GM19395 (cell line): ENCODE measurements at regions not wholly inside any gene's neighbourhood (a gene's known extent, or its start where the extent isn't known, plus 50 kb on each side); places are given as distances from the start of the nearest gene placed in this dataset.
"Not testable (repeated sequence)": the region's sequence is repeated elsewhere in the genome, so short reads cannot be mapped to it uniquely, and the experiment has no call there.

Experiments used
- ATAC-seq: cut with Tn5 transposase; IDR thresholded peaks from one replicate; pipeline ENCODE4 v1.9.1; 2021; ENCODE audit warnings: mild to moderate bottlenecking, moderate library complexity; ENCODE audit not compliant: unreplicated experiment

DNA sequence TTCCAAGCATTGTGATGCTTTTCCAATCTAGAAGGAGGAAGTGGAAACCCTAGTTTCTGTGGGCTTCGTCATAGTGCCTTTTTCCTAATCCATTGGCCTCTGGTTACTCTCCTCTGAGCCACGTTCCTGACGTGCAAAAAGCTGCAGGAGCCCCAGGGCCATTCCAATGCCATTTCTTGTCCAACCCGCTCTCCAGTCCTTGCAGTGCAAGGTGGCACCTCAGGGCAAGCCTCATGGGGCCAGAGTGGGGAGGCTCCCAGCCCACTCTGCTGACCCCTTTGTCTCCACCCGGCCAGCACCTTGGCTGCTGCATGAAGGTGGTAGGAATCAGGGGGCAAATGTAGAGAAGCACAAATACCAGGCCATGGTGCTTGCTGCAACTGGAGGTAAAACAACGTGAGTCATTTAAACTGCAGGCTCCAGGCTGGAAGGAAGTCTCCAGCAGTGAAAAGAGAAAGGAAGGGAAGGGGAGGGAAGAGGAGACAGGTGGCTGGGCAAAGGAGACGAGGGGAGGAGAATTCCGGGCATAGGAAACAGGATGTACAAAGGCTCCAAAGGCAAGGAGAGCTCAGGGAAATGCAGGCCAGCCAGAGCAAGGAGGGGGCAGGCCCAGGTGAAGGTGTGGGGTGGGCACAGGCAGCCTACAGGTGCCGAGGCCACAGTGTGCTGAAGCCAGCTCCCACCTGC lies 168.2 kb upstream of the TNRC6C start:
- ATAC-seq, result no peak

DNA sequence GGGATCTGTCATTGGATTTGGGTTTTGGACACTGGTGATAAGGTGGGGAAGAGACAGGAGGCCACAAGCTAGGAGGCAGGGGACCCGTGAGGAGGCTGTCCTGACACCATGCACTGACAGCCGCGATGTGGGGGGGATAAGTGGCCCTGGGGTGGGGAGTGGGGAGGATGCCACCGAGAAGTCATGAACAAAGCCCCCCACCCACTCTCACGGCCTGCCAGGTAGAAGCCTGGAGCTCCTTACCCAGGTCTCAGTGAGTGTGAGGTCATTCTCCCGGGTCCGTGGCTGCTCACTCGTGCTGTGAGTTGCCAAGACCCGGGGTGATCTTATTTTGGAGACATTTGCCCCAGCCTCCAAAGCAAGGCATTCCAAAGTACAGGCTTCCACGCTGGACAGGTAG lies 165.9 kb upstream of the TNRC6C start:
- ATAC-seq, result no peak

DNA sequence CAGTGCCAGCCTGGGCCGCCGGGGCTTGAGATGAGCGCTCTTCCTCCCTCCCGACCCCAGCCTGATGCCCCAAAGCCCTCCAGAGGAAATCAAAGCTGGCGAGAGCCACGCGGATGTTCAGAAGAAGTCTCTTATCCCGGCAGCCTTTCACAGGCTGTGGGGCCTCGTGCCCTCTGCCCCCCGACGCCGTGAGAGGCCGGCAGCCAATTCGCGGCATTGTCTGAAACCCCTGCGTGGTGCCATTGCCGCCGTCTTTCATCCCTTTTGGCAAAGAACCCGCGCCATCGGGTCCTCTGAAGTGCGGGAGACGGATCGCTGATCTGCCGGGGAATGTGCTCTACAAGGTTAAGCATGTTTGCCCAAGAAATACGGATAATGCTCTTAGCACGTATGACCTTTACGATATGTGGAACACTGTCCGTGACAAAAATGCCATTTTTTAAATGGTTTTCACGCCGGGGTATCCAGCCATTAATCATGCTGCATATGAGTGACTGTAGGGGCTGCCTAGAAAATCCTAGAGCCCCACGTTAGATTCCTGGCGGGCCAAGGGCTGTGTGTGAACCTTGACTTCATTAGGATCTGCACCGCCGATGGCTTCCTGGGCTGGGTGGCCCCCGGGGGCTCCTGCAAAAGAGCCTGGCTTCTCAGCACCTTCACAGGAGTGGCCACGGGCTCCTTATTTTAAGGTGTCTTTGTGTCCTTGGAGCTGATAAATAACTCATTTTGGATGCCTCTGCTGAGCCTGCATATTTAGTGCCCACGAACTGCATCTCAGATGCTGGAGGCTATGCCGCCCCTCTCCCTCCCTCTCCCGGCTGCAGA lies 165.1 kb upstream of the TNRC6C start:
- ATAC-seq, result no peak

DNA sequence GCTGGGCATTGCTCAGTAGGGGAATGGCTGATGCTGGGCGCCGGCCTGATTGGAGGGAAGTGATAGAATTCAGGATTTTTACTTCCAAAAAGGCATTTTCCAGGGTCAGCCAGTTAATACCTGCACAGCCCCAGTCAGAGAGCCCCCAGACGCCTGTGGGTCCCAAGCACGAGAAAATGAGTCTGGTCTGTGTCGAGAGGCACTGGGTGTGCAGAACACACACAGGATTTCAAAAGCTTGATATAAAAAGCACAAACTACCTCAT lies 164.6 kb upstream of the TNRC6C start:
- ATAC-seq, result no peak

DNA sequence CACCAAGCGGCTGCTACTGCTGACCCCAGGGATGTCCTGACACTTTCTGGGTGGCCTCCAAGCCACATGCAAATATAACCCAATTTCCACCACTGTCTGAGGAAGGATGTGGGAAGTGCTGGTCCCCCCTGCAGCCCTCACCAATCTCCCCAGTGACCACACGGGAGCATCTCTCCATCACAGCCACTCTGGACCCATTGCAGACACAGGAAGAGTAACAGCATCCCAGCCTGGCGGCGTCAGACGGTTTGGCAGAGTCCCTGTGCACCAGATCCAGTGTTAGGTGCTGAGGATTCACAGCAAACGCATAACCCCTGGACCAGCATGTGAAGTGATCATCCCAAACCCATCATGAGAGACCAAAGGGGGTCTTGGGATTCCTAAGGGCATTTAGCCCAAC lies 163.7 kb upstream of the TNRC6C start:
- no peak for ATAC-seq

DNA sequence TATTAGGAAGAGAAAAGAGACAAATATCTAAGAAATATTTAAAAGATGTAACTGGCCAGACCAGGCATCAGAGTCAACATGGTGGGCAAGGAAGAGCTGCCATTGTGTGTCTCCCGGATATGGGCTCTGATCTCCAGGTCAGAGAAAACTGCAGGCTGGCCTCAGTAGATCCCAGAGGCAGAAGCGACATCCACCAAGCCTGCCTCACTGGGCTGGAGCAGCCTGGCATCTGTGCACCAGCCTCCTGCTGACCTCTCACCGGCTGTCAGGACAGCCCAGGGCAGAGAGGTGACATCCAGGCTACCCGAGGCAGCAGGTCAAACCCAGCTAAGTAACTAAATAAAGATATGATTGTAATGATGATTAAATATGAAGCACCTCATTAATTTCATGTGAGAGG lies 162.8 kb upstream of the TNRC6C start:
- ATAC-seq, result no peak

DNA sequence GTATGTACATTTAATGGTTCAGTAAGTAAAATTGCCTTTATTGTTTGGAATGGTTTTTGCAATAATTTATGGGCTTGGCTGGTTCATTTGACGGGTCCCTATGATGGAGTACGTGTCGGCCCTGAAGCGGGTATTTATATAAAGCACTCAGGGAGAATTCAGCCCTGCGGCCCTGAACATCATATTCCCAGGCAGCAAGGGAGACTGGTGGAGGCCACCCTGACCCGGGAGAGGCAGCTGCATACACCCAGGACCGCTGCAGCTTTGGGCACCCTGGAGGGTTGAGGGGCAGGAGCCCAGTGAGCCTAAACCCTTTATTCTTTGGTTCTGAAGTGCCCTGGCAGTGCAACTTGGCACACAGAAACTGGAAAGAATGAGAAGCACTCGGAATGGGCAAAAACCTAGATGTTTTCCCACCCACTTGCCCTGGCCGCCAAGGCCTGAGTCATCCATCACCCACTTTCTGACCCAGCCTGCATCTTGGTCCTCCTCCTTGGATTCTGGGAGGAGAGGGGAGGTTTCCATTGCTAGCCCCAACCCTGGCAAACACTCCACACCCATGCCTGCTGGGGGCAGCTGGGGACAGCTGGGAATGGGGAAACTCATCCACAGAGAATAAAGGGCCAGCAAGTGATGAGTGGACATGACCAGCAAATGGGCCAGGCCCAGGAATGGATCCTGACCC lies 162.2 kb upstream of the TNRC6C start:
- no peak for ATAC-seq

DNA sequence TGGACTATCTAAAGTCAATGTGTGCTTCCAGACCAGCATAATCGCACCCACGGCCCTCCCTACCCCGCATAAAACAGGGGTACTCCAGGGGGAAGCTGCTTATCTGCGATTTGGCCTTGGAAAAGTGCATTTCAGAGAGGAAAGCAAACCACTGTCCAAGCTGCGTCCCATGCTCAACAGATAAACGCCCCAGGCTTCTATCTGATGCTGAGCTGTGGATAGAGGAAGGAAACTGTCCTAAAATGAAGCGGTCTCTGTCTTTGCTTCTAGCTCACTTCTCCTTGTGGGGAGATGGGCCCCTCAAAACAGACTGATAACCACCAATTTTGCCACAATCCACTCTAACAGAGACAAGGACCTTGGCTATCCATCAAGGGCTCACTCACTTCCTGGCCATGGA lies 160.5 kb upstream of the TNRC6C start:
- no peak for ATAC-seq

DNA sequence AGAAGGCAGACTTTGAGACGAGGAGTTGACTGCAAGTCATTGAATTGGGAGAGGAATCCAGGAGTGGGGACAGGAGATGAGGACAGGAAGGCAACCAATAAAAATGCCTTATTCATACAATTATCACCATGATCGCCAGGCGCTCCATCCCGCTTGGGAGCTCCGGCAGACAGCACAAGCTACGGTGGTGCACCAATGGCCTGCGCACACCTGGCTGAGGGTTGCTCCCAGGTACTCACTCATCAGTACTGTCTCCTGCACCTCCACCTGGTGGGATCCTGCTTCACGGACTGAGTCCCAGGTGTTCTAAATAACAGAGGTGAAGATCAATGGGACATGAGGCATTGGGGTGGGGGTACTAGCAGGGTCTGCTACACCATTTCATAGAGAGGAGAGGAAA lies 160.0 kb upstream of the TNRC6C start:
- ATAC-seq, result no peak

DNA sequence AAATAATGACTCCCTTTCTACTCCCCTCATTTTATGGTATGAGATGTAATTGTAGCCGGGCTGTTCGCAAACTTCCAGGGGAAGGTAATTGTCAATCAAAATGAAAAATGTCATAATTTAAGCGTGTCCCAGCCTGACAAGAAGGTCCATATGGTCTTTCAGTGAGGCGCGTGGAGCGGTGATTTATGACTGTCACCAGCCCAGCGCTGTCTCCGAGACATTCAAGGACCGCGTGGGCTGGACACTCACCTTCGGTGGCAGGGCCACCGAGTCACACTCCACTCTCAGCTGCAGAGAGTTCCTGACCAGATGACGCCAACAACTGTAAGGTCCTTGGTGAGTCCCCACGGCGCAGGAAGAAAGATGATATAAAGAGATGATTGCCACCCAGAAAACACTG lies 157.7 kb upstream of the TNRC6C start:
- ATAC-seq, result no peak

DNA sequence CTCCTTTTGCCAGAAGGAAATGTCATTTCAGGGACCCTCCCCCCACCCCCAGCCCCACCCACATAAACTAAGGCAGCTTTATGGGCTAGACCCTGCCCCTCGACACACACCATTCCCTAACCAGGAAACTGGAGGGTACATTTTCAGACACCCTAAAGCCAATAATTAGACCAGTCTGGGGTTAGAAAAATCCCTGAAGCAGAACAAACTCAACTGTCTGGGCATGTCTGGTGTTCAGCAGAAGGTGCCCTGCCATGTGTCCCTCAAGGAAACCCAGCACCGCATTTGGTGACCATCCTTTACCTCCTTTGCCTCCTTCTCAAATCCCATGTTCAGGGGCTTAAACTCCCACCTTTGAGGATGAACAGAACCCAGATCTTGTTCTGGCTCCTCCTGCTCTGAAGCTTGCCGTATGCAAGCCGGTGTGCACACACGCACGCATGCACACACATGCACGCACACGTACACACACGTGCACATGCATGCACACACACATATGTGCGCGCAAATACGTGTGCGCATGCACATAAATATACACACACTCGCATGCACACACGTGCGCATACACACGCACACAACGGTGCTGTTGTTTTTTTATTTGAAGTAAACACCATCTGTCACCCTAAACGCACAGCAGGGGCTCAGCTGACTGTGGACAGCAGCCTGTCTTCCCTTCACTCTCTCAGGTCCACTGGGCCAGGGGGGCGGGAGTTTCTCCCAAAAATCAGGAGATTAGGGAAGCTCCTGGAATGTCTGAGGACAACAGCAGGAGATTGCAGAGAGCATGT lies 156.8 kb upstream of the TNRC6C start:
- ATAC-seq, result no peak

DNA sequence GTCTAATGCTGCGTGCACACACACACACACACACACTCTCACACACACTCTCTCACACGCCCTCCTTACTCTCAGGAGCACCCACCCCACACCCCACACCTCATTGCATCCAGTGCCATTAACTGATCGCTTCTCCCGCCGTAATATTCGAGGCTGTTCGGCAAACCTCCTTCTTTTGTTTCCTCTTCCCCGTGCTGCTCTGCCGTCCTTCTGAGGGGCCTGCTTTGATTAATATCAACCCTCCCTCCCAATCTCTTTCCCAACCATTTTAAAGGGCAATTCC lies 156.2 kb upstream of the TNRC6C start:
- no peak for ATAC-seq

DNA sequence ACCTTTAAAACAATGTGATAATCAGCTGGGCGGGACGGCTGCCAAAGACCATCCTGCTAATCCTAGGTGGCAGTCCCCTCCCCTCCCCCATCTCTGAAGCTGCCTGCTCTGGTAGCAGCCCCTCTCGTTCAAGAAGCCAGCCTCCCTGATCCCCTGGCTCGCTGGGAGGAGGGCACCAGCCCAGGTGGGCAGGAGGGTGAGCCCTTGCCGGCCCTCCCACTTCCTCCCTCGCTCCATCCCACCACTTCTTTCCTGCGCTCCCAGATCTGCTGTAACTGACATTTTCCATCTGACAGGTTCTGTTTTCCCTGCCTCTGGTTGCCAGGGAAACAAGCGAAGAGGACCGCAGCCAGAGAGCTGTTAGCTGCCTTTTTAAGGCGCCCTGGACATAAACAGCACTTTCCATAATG lies 155.7 kb upstream of the TNRC6C start:
- no peak for ATAC-seq

DNA sequence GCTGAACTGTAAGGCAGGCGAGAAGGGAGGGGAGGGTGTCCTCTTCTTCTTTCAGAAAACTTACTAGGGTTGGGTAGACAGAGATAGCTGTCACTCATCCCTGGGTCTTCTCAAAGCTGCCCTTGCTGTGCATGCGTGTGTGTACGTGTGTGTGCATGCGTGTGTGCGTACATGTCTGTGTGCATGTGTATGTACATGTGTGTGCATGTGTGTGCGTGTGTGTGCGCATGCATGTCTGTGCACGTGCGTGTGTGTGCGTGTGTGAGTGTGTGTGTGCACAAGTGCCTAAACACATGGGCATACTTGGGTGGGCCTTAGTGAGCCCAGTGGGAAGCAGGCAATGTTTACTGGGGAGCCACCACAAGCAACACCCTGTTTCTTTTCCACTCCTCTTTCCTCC lies 154.8 kb upstream of the TNRC6C start:
- no peak for ATAC-seq

DNA sequence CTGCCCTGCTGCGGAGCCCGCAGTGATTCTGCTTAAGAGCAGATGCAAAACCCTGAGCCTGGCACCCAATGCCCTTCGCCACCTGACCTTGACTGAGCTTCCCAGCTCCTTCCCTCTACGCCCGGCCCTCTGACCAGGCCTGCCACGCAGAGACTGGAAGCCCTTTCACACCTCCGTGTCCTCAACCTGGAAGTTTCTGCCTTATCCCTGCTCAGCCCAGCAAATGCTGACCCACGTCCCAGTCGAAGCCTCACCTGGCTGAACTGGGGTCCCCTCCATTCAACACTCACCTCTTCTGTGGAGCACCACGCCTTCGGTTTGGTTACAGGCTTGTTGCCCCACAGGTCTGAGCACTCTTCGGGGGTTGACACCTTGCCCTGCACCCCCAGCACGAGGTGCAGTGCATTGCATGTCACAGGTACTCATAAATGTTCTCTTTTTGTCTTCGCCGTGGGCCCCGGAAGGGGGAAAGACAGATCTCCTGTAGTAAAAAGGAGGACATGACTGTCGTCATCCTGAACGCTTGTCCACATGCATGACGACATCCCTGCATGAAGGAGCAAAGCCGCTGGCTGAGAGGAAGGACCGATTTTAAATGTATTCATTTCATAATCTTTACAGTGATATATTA lies 153.6 kb upstream of the TNRC6C start:
- ATAC-seq, result no peak

DNA sequence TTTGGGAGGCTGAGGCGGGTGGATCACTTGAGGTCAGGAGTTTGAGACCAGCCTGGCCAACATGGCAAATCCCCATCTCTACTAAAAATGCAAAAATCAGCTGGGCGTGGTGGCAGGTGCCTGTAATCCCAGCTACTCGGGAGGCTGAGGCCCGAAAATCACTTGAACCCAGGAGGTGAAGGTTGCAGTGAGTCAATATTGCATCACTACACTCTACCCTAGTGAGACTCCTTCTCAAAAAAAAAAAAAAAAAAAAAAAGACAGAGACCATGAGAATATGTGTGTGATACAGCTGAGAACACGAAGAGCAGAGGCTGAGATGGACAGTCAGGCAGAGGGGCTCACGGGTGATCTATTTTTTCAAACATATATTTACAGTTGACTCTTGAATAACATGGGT lies 152.5 kb upstream of the TNRC6C start:
- not testable (repeated sequence) for ATAC-seq

DNA sequence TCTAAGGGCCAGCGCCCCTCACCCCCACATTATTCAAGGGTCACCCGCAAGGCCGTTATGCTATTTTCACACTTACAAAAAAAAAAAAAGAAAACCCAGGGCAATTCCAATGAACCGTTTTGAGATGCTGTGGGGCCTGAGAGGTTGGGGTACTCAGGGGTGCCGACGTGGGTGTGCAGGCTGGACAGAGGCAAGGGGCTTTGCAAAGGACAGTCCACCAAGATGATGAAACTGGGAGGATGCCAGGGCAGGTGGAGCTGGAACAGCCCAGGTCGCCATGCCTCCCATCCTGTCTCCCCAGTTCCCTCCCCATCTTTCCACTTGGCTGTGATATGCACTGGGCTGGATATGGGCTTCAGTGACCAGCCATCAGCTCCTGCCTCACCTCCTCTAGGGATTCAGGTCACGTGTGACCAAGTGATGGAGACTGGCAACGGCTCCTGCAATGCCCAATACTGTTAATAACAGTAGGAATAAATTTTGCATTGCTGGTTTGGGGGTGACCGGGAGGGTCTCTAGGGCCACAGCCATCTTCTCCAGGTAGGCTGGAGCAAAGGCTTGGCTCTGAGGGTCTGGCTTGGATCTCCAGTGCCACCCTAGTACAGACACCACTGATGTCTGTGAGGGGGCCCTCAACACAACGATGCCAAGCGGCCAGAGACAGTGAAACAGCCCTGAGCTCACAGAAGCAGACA lies 151.3 kb upstream of the TNRC6C start:
- ATAC-seq, result no peak

DNA sequence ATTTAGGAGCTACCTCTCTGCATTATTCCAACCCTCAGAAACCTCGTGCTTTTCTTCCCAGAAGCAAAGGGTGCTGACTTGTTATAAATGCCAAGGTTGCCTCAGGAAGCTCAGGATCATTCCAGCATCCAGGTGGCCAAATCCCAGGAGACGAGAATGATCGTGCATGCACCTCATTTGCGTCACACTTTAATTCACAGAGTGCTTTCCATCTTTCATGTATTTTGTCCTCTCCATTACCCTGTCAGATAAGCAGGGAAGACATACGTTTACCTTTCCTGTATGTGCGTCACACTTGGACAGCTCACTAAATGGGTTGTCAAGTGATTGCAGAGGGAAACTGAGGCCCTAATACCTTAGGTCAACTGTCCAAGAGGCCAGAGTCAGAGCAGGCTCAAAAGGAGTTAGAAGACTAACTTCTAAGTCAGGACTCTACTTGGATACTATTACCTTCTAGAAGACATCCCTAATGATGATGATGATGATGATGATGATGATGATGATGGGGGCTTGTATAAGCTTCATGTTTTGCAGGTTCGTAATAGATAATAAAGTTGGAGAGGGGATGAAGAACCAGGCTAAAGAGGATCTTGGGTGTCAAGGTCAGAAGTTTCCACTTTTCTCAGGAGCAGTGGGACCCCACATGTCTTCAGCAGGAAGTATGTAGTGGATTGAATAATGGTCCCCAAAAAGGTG lies 150.6 kb upstream of the TNRC6C start:
- no peak for ATAC-seq

DNA sequence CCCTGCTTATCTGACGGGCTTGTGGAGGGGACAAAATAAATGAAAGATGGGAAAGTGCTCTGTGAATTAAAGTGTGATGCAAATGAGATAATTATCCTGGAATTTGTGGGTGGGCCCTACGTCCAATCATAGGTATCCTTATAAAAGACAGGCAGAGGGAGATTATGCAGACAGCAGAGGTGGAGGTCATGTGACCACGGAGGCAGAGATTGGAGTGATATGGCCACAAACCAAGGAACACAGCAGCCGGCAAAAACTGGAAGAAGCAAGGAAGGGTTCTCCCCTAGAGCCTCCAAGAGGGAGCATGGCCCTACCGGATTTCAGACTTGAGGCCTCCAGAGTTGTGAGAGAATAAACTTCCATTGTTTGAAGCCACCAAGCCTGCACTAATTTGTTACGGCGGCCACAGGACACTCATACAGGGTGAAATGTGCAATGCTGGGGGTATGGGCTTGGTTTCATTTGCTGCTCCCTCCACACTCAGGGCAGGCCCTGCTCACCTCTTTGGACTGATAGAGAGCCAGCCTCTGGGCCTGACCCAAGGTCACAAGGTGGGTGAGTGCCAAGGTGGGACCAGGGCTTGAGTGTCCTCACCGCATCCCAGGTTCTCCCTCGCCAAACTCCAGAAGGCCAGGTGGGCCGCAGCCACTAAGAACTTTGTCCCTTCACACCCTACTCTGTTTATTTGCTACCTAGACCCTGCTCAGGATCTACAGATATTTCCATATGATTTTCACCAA lies 149.6 kb upstream of the TNRC6C start:
- no peak for ATAC-seq
